HG03108 (cell line): ENCODE measurements at regions not wholly inside any gene's neighbourhood (a gene's known extent, or its start where the extent isn't known, plus 50 kb on each side); places are given as distances from the start of the nearest gene placed in this dataset.

Experiments used
- ATAC-seq: cut with Tn5 transposase; IDR thresholded peaks from one replicate; pipeline ENCODE4 v1.9.1; 2021; ENCODE audit warnings: moderate library complexity; ENCODE audit not compliant: unreplicated experiment

- no peak for ATAC-seq
These were observed 375.2 kb upstream of the ANO5 start for GRCh38 chr11:21817696-21818095.

- ATAC-seq, result no peak
These were observed 372.7 kb upstream of the ANO5 start for GRCh38 chr11:21820176-21820575.

- ATAC-seq, result no peak
These were observed 367.8 kb upstream of the ANO5 start for GRCh38 chr11:21825127-21825526.

DNA sequence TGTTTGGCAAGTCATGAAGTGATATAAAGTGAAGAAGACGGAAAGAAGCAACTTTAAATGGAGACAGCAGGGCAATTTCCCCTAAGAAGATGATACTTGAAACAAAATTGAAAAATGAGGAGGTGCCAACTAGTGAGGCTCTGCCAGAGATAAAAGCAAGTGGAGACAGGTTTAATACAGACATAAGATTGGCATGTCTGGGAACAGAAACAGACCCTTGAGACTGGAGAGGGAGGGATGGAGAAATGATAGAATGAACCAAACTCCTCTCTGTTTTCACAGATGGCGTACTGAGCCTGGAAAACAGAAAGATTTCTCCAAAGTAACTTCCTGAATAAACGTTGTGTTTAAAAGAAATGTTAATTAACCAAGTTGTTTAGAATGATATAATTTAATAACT is 354.5 kb upstream of the ANO5 start:
- ATAC-seq, result no peak

- no peak for ATAC-seq
These were observed 353.1 kb upstream of the ANO5 start for GRCh38 chr11:21839796-21840195.

GRCh38 chr11:21861314-21861713 is 331.6 kb upstream of the ANO5 start:
- ATAC-seq, result no peak

DNA sequence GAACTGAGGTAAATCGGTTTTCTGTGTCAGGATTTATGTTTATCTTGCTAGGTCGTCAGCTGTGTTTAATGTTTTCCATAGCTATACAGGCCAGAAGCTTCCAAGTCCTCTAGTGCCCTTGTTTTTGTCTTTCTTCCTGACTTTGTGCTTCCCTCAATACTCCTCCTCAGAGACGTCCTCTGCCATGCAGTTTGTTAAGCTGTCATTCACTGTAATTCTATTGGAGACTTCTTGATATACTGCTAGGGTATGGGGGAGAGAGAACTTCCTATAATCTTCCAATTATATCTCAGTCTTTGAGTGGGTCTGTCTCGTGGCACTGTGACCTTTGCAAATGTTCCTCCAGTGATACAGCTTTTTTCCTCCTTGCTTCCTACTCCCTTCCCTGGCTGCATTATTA is 327.3 kb upstream of the ANO5 start:
- no peak for ATAC-seq

- ATAC-seq, result no peak
These were observed 326.1 kb upstream of the ANO5 start for GRCh38 chr11:21866781-21867180.

DNA sequence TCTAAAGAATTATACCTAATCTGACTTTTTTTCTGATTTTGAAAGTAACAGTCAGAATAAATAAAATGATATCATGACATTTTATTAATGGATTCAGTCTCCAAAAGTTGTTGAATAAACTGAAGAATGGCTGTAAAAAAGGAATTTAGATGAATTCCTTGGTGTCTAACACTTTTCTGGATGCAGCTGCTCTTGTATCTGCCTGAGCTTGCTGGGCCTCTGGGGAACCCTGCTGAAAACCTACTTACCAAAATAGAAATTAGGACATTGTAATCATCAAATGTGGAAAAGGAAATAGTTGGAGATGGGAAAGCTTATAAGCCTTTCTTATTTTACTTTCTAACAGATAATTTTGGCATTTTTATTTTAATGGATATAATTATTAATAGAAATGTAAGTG is 315.7 kb upstream of the ANO5 start:
- ATAC-seq, result no peak

GRCh38 chr11:21883354-21883753 is 309.5 kb upstream of the ANO5 start:
- ATAC-seq, result no peak

- no peak for ATAC-seq
These were observed 304.1 kb upstream of the ANO5 start for GRCh38 chr11:21888814-21889213.

DNA sequence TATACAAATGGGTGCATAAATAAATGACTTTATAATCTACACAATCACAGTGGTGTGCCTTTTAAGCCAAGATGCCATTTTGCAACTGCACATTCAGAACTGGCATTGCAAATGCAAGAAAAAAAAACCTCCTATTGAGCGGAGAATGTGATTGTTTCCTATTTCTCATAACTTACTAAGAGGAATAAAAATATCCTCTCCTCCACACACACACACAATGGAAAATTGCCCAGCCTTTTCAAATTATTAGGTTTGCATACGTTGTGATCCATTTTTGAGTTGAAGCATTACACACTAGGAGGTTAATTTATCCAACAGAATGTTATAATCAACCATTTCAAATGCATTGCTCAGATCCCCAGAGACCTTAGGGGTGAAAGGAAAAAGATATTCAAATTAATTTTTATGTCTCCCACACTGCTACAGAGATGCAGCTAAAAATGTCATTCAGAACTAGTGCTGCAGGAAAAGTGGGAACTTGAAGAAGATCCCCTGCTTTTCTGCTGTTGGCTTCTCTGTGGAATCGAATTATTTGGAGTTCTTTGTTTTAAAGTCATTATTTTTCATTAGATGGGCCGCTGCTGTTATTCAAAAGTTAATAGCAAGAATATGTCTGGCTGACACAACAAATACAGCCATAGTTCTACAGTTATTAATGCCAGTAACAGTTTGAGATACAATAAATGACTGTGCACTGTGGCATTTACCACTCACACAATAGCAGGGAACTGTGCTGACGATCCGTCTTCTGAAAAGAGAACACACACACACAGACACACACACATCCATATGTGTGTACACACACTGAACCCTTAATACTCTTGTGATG is 299.9 kb upstream of the ANO5 start:
- ATAC-seq, result no peak

DNA sequence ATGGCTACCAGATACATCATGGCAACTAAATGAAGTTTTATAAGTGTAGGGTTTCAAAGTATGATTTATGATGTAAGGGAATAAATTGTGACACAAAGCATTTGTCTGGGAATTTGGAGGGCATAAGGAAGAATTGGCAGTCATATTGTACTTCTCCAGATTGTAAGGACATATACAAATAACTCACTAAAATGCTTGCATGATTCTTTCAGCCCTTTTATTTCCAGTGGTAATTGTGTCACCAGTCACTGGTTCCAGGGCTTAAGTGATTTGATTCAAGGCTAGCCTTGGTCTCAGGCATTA is 299.4 kb upstream of the ANO5 start:
- no peak for ATAC-seq

DNA sequence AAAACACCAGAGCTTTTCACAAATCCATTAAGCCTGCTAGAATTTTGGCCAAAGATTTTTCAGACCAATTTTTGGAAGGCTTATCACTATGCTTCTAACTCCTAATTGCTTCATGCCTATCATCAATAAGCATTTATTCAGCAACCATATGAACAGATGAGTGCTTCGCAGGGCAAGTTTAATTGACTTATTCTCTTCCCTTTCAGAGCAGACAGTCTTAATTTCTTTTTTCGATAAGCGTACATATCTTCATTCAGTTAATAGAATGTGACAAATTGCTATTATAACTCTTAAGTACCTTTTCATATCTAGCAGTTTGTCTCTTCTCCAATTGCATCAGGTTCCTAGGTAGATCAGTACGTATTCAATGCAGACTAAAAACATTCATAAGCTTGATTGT is 298.4 kb upstream of the ANO5 start:
- no peak for ATAC-seq

GRCh38 chr11:21895686-21896085 is 297.2 kb upstream of the ANO5 start:
- no peak for ATAC-seq

GRCh38 chr11:21896216-21896615 is 296.7 kb upstream of the ANO5 start:
- ATAC-seq, result no peak

GRCh38 chr11:21896746-21897602 is 295.9 kb upstream of the ANO5 start:
- ATAC-seq, result no peak

DNA sequence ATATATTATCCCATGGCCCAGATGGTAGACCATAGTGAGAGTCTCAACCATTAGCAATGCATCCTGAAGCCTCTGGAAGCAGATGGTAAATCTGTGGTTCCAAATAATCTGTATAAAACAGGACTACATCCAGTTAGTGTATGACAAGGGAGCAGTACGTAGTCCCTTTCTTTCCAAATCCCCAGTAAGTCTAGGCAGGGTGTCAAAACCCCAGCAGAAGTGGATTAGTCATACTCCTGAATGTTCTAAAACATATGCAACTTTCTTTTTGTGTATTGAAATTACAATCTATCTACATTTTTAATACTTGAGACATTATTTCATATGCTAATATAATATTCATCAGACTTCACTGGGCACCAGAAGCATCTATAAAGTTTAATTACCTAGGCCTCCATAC is 295.1 kb upstream of the ANO5 start:
- ATAC-seq, result no peak

DNA sequence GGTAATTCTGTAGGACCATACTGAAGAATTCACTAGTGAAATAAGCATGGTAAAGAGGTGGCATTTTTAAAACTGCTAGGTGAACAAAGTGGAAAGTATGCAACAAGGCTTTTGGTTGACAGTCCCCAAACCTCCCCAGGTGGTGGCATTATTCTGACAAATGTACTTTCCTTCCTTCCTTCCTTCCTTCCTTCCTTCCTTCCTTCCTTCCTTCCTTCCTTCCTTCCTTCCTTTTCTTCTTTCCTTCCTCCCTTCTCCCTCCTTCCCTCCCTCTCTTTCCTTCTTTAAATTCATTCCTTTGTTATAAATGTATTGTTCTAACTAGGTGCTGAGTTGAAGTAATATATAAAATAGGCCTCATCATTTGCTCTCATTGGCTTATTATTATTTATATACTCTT is 284.7 kb upstream of the ANO5 start:
- no peak for ATAC-seq

DNA sequence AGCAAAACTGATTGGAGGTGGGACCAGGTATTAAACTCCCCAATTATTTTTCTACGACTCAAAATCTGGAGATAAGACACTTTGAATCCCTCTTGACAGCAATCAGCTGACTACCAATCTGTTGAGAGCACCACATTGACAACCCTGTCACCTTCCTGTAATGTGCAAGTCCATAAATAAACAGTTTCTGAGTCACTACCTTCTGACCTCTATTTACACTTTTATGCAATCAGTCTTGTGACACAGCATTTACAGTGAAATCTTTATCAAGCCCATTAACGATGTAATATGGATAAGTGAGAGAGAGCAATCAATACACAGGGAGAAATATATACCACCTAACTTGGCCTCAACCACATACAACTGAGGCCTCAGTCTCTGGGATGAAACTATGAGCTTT is 283.7 kb upstream of the ANO5 start:
- no peak for ATAC-seq

GRCh38 chr11:21911061-21911460 is 281.8 kb upstream of the ANO5 start:
- ATAC-seq, result no peak

DNA sequence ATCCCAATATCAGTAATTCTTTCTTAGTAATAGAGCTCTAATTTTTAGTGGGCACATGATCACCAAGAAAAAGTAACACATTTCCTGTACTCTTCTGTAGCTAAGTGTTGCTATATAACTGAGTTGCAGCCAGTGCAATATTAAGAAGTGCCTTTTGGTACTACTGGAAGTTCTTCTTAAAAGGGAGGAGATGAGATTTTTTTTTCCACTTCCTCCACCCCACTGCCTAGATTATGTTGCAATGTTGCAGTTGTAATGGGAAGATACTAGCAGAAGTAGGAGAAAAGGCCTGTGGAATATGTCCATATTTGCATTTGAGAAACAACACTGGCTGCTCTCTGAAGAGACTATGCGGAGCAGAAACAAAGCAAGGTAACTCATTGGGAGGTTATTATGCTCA is 280.6 kb upstream of the ANO5 start:
- no peak for ATAC-seq
